ENCODE measurements at regions not wholly inside any gene's neighbourhood (a gene's known extent, or its start where the extent isn't known, plus 50 kb on each side); places are given as distances from the start of the nearest gene placed in this dataset.

- Mint-ChIP-seq H3K9me3 (peaks cover 0 to 20% (median 2%) of the 10 kb centered on the region in 11 donors), H3K36me3 (peaks cover 0 to 4% (median 0%) of the 10 kb centered on the region in 5 donors), H3K27me3 (peaks cover 0 to 21% (median 3%) of the 10 kb centered on the region in 5 donors), H3K27ac (no peak overlapping the region), H3K4me3 (no peak overlapping the region), H3K4me1 (no peaks in the 10 kb centered on the region)
- DNase-seq = no peak
- Histone ChIP-seq H3K9me3 (ENCODE audit: control insufficient read depth in 2 of 3, low read length in 3 of 3) (no peaks in the 10 kb centered on the region), H3K36me3 (ENCODE audit: control insufficient read depth in 2 of 3, insufficient read depth in 3 of 3, low read length in 3 of 3) (no peaks in the 10 kb centered on the region), H3K4me1 (ENCODE audit: control insufficient read depth in 2 of 2, insufficient read depth in 2 of 2, low read length in 2 of 2) (no peaks in the 10 kb centered on the region), H3K4me3 (ENCODE audit: low read length) (no peak overlapping the region), H3K27me3 (ENCODE audit: control insufficient read depth in 2 of 2, insufficient read depth in 2 of 2, low read length in 2 of 2) (no peaks in the 10 kb centered on the region), H3K27ac (ENCODE audit: low read depth, low read length) (no peak overlapping the region)
- ChIA-PET POLR2A (no interaction called here), CTCF (no interaction called here)
- ATAC-seq = no peak
- intact Hi-C loops (cut with micrococcal nuclease) = no loop called here
Observed at GRCh38 chr2:5751873-5752482, 59.8 kb downstream of the SOX11 start.

GRCh38 chr2:5756272-5756671 lies 64.1 kb downstream of the SOX11 start:
- POLR2A ChIA-PET = no interaction called here
- no peaks in the 10 kb centered on the region for H3K4me1 ChIP-seq (ENCODE audit: control insufficient read depth in 2 of 2, insufficient read depth in 2 of 2, low read length in 2 of 2)
- Mint-ChIP-seq H3K36me3 (peaks cover 0 to 4% (median 0%) of the 10 kb centered on the region in 5 donors), H3K27me3 (peaks cover 0 to 8% (median under 1%) of the 10 kb centered on the region in 5 donors), H3K27ac (no peak overlapping the region), H3K4me3 (no peak overlapping the region), H3K4me1 (no peaks in the 10 kb centered on the region), H3K9me3 (peaks cover 0 to 9% (median 0%) of the 10 kb centered on the region in 11 donors)
- H3K27me3 ChIP-seq (ENCODE audit: control insufficient read depth in 2 of 2, insufficient read depth in 2 of 2, low read length in 2 of 2) = no peaks in the 10 kb centered on the region
- no peak overlapping the region for H3K27ac ChIP-seq (ENCODE audit: low read depth, low read length)
- no peak overlapping the region for H3K4me3 ChIP-seq (ENCODE audit: low read length)
- CTCF ChIA-PET = no interaction called here
- no peaks in the 10 kb centered on the region for H3K9me3 ChIP-seq (ENCODE audit: control insufficient read depth in 2 of 3, low read length in 3 of 3)
- DNase-seq (no peak), ATAC-seq (no peak)
- intact Hi-C loops (cut with micrococcal nuclease) = no loop called here
- H3K36me3 ChIP-seq (ENCODE audit: control insufficient read depth in 2 of 3, insufficient read depth in 3 of 3, low read length in 3 of 3) = no peaks in the 10 kb centered on the region

- Histone ChIP-seq H3K4me3 (ENCODE audit: low read length) (no peak overlapping the region), H3K27me3 (ENCODE audit: control insufficient read depth in 2 of 2, insufficient read depth in 2 of 2, low read length in 2 of 2) (no peaks in the 10 kb centered on the region), H3K9me3 (ENCODE audit: control insufficient read depth in 2 of 3, low read length in 3 of 3) (no peaks in the 10 kb centered on the region), H3K27ac (ENCODE audit: low read depth, low read length) (no peak overlapping the region), H3K36me3 (ENCODE audit: control insufficient read depth in 2 of 3, insufficient read depth in 3 of 3, low read length in 3 of 3) (no peaks in the 10 kb centered on the region), H3K4me1 (ENCODE audit: control insufficient read depth in 2 of 2, insufficient read depth in 2 of 2, low read length in 2 of 2) (no peaks in the 10 kb centered on the region)
- peaks cover 0 to 7% (median 0%) of the 10 kb centered on the region in 5 donors for H3K27me3 Mint-ChIP-seq
- POLR2A ChIA-PET = no interaction called here
- H3K36me3 Mint-ChIP-seq = peaks cover 0 to 3% (median 0%) of the 10 kb centered on the region in 5 donors
- no peak overlapping the region for H3K4me3 Mint-ChIP-seq
- no peaks in the 10 kb centered on the region for H3K4me1 Mint-ChIP-seq
- no peak overlapping the region for H3K27ac Mint-ChIP-seq
- CTCF ChIA-PET = no interaction called here
- peaks cover 0 to 7% (median 0%) of the 10 kb centered on the region in 11 donors for H3K9me3 Mint-ChIP-seq
- ATAC-seq (no peak), DNase-seq (no peak)
- intact Hi-C loops (cut with micrococcal nuclease) = no loop called here
Observed at GRCh38 chr2:5758346-5758745, 66.2 kb downstream of the SOX11 start.

GRCh38 chr2:5759949-5760348 lies 67.8 kb downstream of the SOX11 start:
- Histone ChIP-seq H3K36me3 (ENCODE audit: control insufficient read depth in 2 of 3, insufficient read depth in 3 of 3, low read length in 3 of 3) (no peaks in the 10 kb centered on the region), H3K4me3 (ENCODE audit: low read length) (no peak overlapping the region), H3K4me1 (ENCODE audit: control insufficient read depth in 2 of 2, insufficient read depth in 2 of 2, low read length in 2 of 2) (no peaks in the 10 kb centered on the region), H3K9me3 (ENCODE audit: control insufficient read depth in 2 of 3, low read length in 3 of 3) (no peaks in the 10 kb centered on the region), H3K27me3 (ENCODE audit: control insufficient read depth in 2 of 2, insufficient read depth in 2 of 2, low read length in 2 of 2) (no peaks in the 10 kb centered on the region), H3K27ac (ENCODE audit: low read depth, low read length) (no peak overlapping the region)
- Mint-ChIP-seq H3K27me3 (no peaks in the 10 kb centered on the region), H3K4me1 (no peaks in the 10 kb centered on the region), H3K4me3 (no peak overlapping the region), H3K9me3 (peaks cover 0 to 3% (median 0%) of the 10 kb centered on the region in 11 donors), H3K36me3 (no peaks in the 10 kb centered on the region), H3K27ac (no peak overlapping the region)
- ChIA-PET POLR2A (no interaction called here), CTCF (interaction anchor here (0.7 kb wide), 1 partner anchor 12 kb away, joined by 4 read pairs; no protein-coding TSS in a partner anchor)
- ATAC-seq = no peak
- DNase-seq = no peak
- intact Hi-C loops (cut with micrococcal nuclease) = no loop called here

- H3K9me3 Mint-ChIP-seq = peaks cover 0 to 7% (median 2%) of the 10 kb centered on the region in 11 donors
- ChIA-PET CTCF (no interaction called here), POLR2A (no interaction called here)
- H3K9me3 ChIP-seq (ENCODE audit: control insufficient read depth in 2 of 3, low read length in 3 of 3) = no peaks in the 10 kb centered on the region
- H3K27me3 ChIP-seq (ENCODE audit: control insufficient read depth in 2 of 2, insufficient read depth in 2 of 2, low read length in 2 of 2) = no peaks in the 10 kb centered on the region
- no peaks in the 10 kb centered on the region for H3K36me3 ChIP-seq (ENCODE audit: control insufficient read depth in 2 of 3, insufficient read depth in 3 of 3, low read length in 3 of 3)
- peaks cover 0 to 5% (median 0%) of the 10 kb centered on the region in 5 donors for H3K27me3 Mint-ChIP-seq
- intact Hi-C loops (cut with micrococcal nuclease) = no loop called here
- no peak overlapping the region for H3K27ac Mint-ChIP-seq
- H3K4me3 Mint-ChIP-seq = no peak overlapping the region
- no peak overlapping the region for H3K4me3 ChIP-seq (ENCODE audit: low read length)
- H3K4me1 ChIP-seq (ENCODE audit: control insufficient read depth in 2 of 2, insufficient read depth in 2 of 2, low read length in 2 of 2) = no peaks in the 10 kb centered on the region
- ATAC-seq = no peak
- no peak overlapping the region for H3K27ac ChIP-seq (ENCODE audit: low read depth, low read length)
- H3K36me3 Mint-ChIP-seq = no peaks in the 10 kb centered on the region
- H3K4me1 Mint-ChIP-seq = no peaks in the 10 kb centered on the region
- DNase-seq = no peak
Observed at GRCh38 chr2:5763531-5763930, 71.3 kb downstream of the SOX11 start.

- no peak overlapping the region for H3K27ac ChIP-seq (ENCODE audit: low read depth, low read length)
- no peak for DNase-seq
- CTCF ChIA-PET = no interaction called here
- intact Hi-C loops (cut with micrococcal nuclease) = no loop called here
- H3K27ac Mint-ChIP-seq = no peak overlapping the region
- H3K4me1 ChIP-seq (ENCODE audit: control insufficient read depth in 2 of 2, insufficient read depth in 2 of 2, low read length in 2 of 2) = no peaks in the 10 kb centered on the region
- H3K36me3 ChIP-seq (ENCODE audit: control insufficient read depth in 2 of 3, insufficient read depth in 3 of 3, low read length in 3 of 3) = no peaks in the 10 kb centered on the region
- no peak for ATAC-seq
- no peak overlapping the region for H3K4me3 Mint-ChIP-seq
- H3K27me3 Mint-ChIP-seq = peaks cover 0 to 7% (median 0%) of the 10 kb centered on the region in 5 donors
- no peaks in the 10 kb centered on the region for H3K9me3 ChIP-seq (ENCODE audit: control insufficient read depth in 2 of 3, low read length in 3 of 3)
- peaks cover 0 to 11% (median 3%) of the 10 kb centered on the region in 11 donors for H3K9me3 Mint-ChIP-seq
- peaks cover 0 to 2% (median 0%) of the 10 kb centered on the region in 7 donors for H3K4me1 Mint-ChIP-seq
- H3K36me3 Mint-ChIP-seq = no peaks in the 10 kb centered on the region
- POLR2A ChIA-PET = no interaction called here
- H3K27me3 ChIP-seq (ENCODE audit: control insufficient read depth in 2 of 2, insufficient read depth in 2 of 2, low read length in 2 of 2) = no peaks in the 10 kb centered on the region
- H3K4me3 ChIP-seq (ENCODE audit: low read length) = no peak overlapping the region
Observed at GRCh38 chr2:5764041-5764440, 71.9 kb downstream of the SOX11 start.

GRCh38 chr2:5766056-5766455 lies 73.9 kb downstream of the SOX11 start:
- Mint-ChIP-seq H3K27ac (no peak overlapping the region), H3K27me3 (peaks cover 0 to 7% (median 0%) of the 10 kb centered on the region in 5 donors), H3K4me1 (peaks cover 0 to 3% (median 0%) of the 10 kb centered on the region in 7 donors), H3K36me3 (no peaks in the 10 kb centered on the region), H3K4me3 (no peak overlapping the region), H3K9me3 (peaks cover 0 to 10% (median 1%) of the 10 kb centered on the region in 11 donors)
- H3K27me3 ChIP-seq (ENCODE audit: control insufficient read depth in 2 of 2, insufficient read depth in 2 of 2, low read length in 2 of 2) = no peaks in the 10 kb centered on the region
- no peak overlapping the region for H3K4me3 ChIP-seq (ENCODE audit: low read length)
- intact Hi-C loops (cut with micrococcal nuclease) = no loop called here
- no peaks in the 10 kb centered on the region for H3K36me3 ChIP-seq (ENCODE audit: control insufficient read depth in 2 of 3, insufficient read depth in 3 of 3, low read length in 3 of 3)
- DNase-seq = no peak
- ChIA-PET POLR2A (no interaction called here), CTCF (no interaction called here)
- no peaks in the 10 kb centered on the region for H3K4me1 ChIP-seq (ENCODE audit: control insufficient read depth in 2 of 2, insufficient read depth in 2 of 2, low read length in 2 of 2)
- no peak for ATAC-seq
- no peak overlapping the region for H3K27ac ChIP-seq (ENCODE audit: low read depth, low read length)
- no peaks in the 10 kb centered on the region for H3K9me3 ChIP-seq (ENCODE audit: control insufficient read depth in 2 of 3, low read length in 3 of 3)
